Left ventricle myocardium inferior (tissue), 1 donor: ENCODE measurements at regions not wholly inside any gene's neighbourhood (a gene's known extent, or its start where the extent isn't known, plus 50 kb on each side); places are given as distances from the start of the nearest gene placed in this dataset.

Experiments used
- DNase-seq: peaks from one replicate; pipeline ENCODE4 v3.0.0-alpha.2; 2020
- H3K27ac ChIP-seq: fragments of 200-600 bp; replicated peaks from 2 replicates; pipeline ENCODE4 v1.8.0; 2021
- H3K27me3 ChIP-seq: fragments of 200-600 bp; 2 replicates; pipeline ENCODE4 v1.8.0; 2021; ENCODE audit warnings: low read depth
- H3K36me3 ChIP-seq: fragments of 200-600 bp; 2 replicates; pipeline ENCODE4 v1.8.0; 2021
- H3K4me1 ChIP-seq: fragments of 200-600 bp; 2 replicates; pipeline ENCODE4 v1.8.0; 2021
- H3K4me3 ChIP-seq: fragments of 200-600 bp; 2 replicates; pipeline ENCODE4 v1.8.0; 2021; ENCODE audit warnings: mild to moderate bottlenecking, moderate library complexity
- H3K9me3 ChIP-seq: fragments of 200-600 bp; replicated peaks from 2 replicates; pipeline ENCODE4 v1.8.0; 2021
- CTCF ChIP-seq: fragments of 200-600 bp; IDR thresholded peaks from 2 replicates; pipeline ENCODE4 v1.8.0; 2021; ENCODE audit warnings: antibody characterized with exemption, mild to moderate bottlenecking, borderline replicate concordance
- intact Hi-C: fragments of 100-400 bp; cut with micrococcal nuclease; formaldehyde crosslinking; loops from one replicate; pipeline ENCODE4 v1.11.0; 2022
- donor health status: DM: no; HTN: yes; CAD: no; lungs with severe emphysema.

- Histone ChIP-seq H3K36me3 (no peaks in the 10 kb centered on the region), H3K27ac (no peak overlapping the region), H3K9me3 (peaks cover 7% of the 10 kb centered on the region), H3K27me3 (no peaks in the 10 kb centered on the region), H3K4me1 (no peaks in the 10 kb centered on the region), H3K4me3 (no peak overlapping the region)
- no peak for TF ChIP-seq CTCF
- no peak for DNase-seq
- intact Hi-C loops, result no loop called here
Measured at GRCh38 chr12:60522684-60523400, 927.0 kb downstream of the SLC16A7 start.

GRCh38 chr12:60529261-60529660 is 933.4 kb downstream of the SLC16A7 start:
- H3K9me3 ChIP-seq, result no peaks in the 10 kb centered on the region
- no peak overlapping the region for H3K4me3 ChIP-seq
- no peak for TF ChIP-seq CTCF
- no peaks in the 10 kb centered on the region for H3K4me1 ChIP-seq
- no peaks in the 10 kb centered on the region for H3K36me3 ChIP-seq
- no peaks in the 10 kb centered on the region for H3K27me3 ChIP-seq
- H3K27ac ChIP-seq, result no peak overlapping the region
- DNase-seq, result no peak
- intact Hi-C loops, result no loop called here

- Histone ChIP-seq H3K9me3 (no peaks in the 10 kb centered on the region), H3K27me3 (no peaks in the 10 kb centered on the region), H3K27ac (no peak overlapping the region), H3K4me1 (no peaks in the 10 kb centered on the region), H3K36me3 (no peaks in the 10 kb centered on the region), H3K4me3 (no peak overlapping the region)
- TF ChIP-seq CTCF, result no peak
- intact Hi-C loops, result no loop called here
- no peak for DNase-seq
Measured at GRCh38 chr12:60529723-60530122, 933.9 kb downstream of the SLC16A7 start.

GRCh38 chr12:60535363-60535762 is 939.5 kb downstream of the SLC16A7 start:
- Histone ChIP-seq H3K27me3 (no peaks in the 10 kb centered on the region), H3K27ac (no peak overlapping the region), H3K9me3 (no peaks in the 10 kb centered on the region), H3K4me1 (no peaks in the 10 kb centered on the region), H3K4me3 (no peak overlapping the region), H3K36me3 (no peaks in the 10 kb centered on the region)
- TF ChIP-seq CTCF, result no peak
- no peak for DNase-seq
- intact Hi-C loops, result no loop called here

- DNase-seq, result no peak
- no peaks in the 10 kb centered on the region for H3K27me3 ChIP-seq
- H3K36me3 ChIP-seq, result no peaks in the 10 kb centered on the region
- H3K4me1 ChIP-seq, result no peaks in the 10 kb centered on the region
- H3K4me3 ChIP-seq, result no peak overlapping the region
- no peak for TF ChIP-seq CTCF
- H3K9me3 ChIP-seq, result no peaks in the 10 kb centered on the region
- intact Hi-C loops, result no loop called here
- H3K27ac ChIP-seq, result no peak overlapping the region
Measured at GRCh38 chr12:60539592-60539991, 943.8 kb downstream of the SLC16A7 start.

GRCh38 chr12:60568914-60569313 is 973.1 kb downstream of the SLC16A7 start:
- H3K4me3 ChIP-seq, result no peak overlapping the region
- H3K27ac ChIP-seq, result no peak overlapping the region
- no peaks in the 10 kb centered on the region for H3K9me3 ChIP-seq
- no peaks in the 10 kb centered on the region for H3K36me3 ChIP-seq
- no peaks in the 10 kb centered on the region for H3K27me3 ChIP-seq
- no peak for DNase-seq
- no peaks in the 10 kb centered on the region for H3K4me1 ChIP-seq
- intact Hi-C loops, result no loop called here
- TF ChIP-seq CTCF, result no peak
